ENCODE measurements at regions not wholly inside any gene's neighbourhood (a gene's known extent, or its start where the extent isn't known, plus 50 kb on each side); places are given as distances from the start of the nearest gene placed in this dataset.
"Not testable (repeated sequence)": the region's sequence is repeated elsewhere in the genome, so short reads cannot be mapped to it uniquely, and the experiment has no call there.

- DNase-seq (ENCODE audit: low read depth): peak; percentile 23
Observed at GRCh38 chrY:7806592-7807515, 895.3 kb upstream of the AMELY start.

- DNase-seq (ENCODE audit: low read depth): peak; percentile 22
Observed at GRCh38 chrY:7805624-7806023, 894.1 kb upstream of the AMELY start.

- DNase-seq (ENCODE audit: low read depth): no peak
Observed at GRCh38 chrY:7803737-7804136, 892.2 kb upstream of the AMELY start.

GRCh38 chrY:7796128-7796527, 884.6 kb upstream of the AMELY start:
- no peak for DNase-seq (ENCODE audit: low read depth)

- DNase-seq (ENCODE audit: low read depth): peak; percentile 82
Observed at GRCh38 chrY:7794441-7794840, 882.9 kb upstream of the AMELY start.

- no peak for DNase-seq (ENCODE audit: low read depth)
Observed at GRCh38 chrY:7793989-7794388, 882.4 kb upstream of the AMELY start.

- no peak for DNase-seq (ENCODE audit: low read depth)
Observed at GRCh38 chrY:7792431-7792830, 880.9 kb upstream of the AMELY start.

- no peak for DNase-seq (ENCODE audit: low read depth)
Observed at GRCh38 chrY:7781501-7781900, 869.9 kb upstream of the AMELY start.

GRCh38 chrY:7775436-7775835, 863.9 kb upstream of the AMELY start:
- not testable (repeated sequence) for DNase-seq (ENCODE audit: low read depth)

- DNase-seq (ENCODE audit: low read depth): no peak
Observed at GRCh38 chrY:7771771-7772170, 860.2 kb upstream of the AMELY start.

GRCh38 chrY:7769790-7770375, 858.3 kb upstream of the AMELY start:
- peak; percentile 84 for DNase-seq (ENCODE audit: low read depth)

- no peak for DNase-seq (ENCODE audit: low read depth)
Observed at GRCh38 chrY:7768901-7769300, 857.3 kb upstream of the AMELY start.

- DNase-seq (ENCODE audit: low read depth): no peak
Observed at GRCh38 chrY:7753711-7754110, 842.2 kb upstream of the AMELY start.

- DNase-seq (ENCODE audit: low read depth): no peak
Observed at GRCh38 chrY:7746781-7747180, 835.2 kb upstream of the AMELY start.

GRCh38 chrY:7745581-7745901, 834.0 kb upstream of the AMELY start:
- DNase-seq (ENCODE audit: low read depth): no peak

- peak; percentile 53 for DNase-seq (ENCODE audit: low read depth)
Observed at GRCh38 chrY:7744691-7745580, 833.4 kb upstream of the AMELY start.

- DNase-seq (ENCODE audit: low read depth): peak; percentile 61
Observed at GRCh38 chrY:7736847-7737365, 825.4 kb upstream of the AMELY start.

GRCh38 chrY:7731651-7732050, 820.1 kb upstream of the AMELY start:
- no peak for DNase-seq (ENCODE audit: low read depth)

- DNase-seq (ENCODE audit: low read depth): no peak
Observed at GRCh38 chrY:7730664-7731063, 819.1 kb upstream of the AMELY start.

- DNase-seq (ENCODE audit: low read depth): peak; percentile 7
Observed at GRCh38 chrY:7730071-7730470, 818.5 kb upstream of the AMELY start.

GRCh38 chrY:7729318-7730011, 817.9 kb upstream of the AMELY start:
- DNase-seq (ENCODE audit: low read depth): peak; percentile 75

GRCh38 chrY:7728935-7729317, 817.4 kb upstream of the AMELY start:
- no peak for DNase-seq (ENCODE audit: low read depth)
